Stimulated activated CD4-positive, alpha-beta T cell treated with anti-CD3 and anti-CD28 coated beads, Interleukin-1b, Interleukin-23, amount 100 ng/mL, for 24 hours (primary cell): ENCODE measurements at regions not wholly inside any gene's neighbourhood (a gene's known extent, or its start where the extent isn't known, plus 50 kb on each side); places are given as distances from the start of the nearest gene placed in this dataset.
"Not testable (repeated sequence)": the region's sequence is repeated elsewhere in the genome, so short reads cannot be mapped to it uniquely, and the experiment has no call there.

Source experiments
- DNase-seq, 4 experiments: peaks; one replicate each; pipeline ENCODE4 v3.0.0-alpha.2; 2020; ENCODE audit warnings: low read depth in 4 of 4, low spot score in 1 of 4

DNA sequence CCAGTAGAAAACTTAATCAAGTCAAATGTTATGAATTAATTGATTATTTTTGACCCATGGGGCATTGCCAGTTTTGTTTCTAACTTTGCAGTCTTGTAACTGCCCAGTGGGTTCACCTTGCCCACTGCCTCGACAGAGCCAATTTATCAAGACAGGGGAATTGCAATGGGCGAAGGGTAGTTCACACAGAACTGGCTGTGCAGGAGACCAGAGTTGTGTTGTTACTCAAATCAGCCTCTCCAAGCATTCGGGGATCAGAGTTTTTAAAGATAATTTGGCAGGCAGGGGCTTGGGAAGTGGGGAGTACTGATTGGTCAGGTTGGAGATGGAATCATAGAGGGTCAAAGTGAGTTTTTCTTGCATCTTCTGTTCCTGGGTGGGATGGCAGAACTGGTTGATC is 168.5 kb upstream of the COPS8 start:
- DNase-seq = no peak

DNA sequence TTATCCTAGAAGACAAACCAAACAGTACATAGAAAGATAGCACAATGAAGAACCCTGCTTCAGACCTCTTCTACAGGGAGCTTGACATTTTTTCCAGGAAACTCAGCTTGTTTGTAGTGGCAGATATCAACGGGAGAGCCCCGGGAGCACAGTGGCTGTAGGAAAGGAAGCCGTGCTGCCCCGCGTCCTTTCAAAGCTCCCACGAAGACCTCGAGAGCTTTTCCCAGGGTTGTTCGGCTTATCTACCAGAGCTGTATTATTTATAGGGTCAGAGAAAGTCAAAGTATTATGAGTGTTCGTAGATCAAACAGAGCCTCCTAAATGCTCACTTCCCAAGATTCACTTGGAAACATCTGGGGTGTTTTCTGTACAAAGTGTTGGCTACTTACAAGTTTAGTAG is 167.1 kb upstream of the COPS8 start:
- DNase-seq = no peak

DNA sequence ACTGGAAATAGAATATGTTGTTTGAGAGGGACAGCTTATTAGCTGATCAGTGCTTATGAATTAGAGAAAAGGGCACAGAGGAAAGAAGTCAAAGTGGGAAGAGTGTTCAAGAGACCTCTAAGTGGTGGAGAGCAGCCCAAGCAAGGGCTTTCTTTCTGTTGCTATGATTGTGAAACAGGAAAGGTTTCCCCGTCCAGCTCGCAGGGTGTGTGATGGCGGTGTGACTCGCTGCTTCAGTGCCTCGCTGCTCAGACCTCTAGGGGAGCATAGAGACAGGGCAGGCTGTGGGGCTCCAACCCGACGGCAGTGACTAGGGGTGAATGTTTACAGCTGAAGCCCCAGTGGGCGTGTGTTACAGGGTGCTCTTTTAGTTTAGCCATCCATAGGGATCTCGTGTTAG is 166.5 kb upstream of the COPS8 start:
- DNase-seq = no peak

DNA sequence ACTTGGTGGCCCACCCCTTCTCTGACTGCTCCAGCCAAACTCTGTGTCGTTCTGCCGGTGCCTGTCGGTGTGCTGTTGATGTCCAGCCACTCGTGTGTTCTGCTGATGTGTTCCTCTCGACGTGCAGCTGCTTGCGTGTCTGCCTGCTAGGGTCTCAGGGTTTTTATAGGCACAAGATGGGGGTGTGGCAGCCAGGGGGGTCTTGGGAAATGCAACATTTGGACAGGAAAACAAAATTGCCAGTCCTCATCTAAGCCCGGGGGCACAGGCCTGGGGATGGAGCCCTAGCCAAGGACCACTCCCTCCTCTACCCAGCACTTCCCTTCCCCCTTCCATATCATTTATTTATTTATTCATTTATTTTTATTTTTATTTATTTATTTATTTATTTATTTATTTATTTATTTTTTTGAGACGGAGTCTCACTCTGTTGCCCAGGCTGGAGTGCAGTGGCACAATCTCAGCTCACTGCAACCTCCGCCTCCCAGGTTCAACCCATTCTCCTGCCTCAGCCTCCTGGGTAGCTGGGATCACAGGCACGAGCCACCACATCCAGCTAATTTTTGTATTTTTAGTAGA is 165.8 kb upstream of the COPS8 start:
- DNase-seq = not testable (repeated sequence)

DNA sequence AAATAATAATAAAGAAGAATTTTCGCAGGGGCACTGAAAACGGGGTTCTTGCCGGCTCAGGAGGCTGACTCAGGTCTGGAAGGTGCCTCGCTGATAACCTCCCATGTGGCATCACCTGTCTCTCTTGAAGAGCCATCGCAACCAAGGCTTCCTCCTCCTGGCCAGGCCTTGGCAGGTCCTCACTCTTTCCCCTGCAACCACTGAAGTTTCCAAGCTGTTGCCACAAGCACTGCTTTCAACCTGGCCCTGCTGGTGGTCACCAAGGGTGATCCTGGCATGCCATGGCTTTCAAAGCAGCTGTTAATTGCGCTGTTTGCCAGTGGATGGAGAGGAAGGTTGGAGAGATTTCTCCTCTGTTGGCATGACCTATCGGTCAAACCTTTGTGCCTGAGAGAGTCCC is 163.6 kb upstream of the COPS8 start:
- no peak for DNase-seq

DNA sequence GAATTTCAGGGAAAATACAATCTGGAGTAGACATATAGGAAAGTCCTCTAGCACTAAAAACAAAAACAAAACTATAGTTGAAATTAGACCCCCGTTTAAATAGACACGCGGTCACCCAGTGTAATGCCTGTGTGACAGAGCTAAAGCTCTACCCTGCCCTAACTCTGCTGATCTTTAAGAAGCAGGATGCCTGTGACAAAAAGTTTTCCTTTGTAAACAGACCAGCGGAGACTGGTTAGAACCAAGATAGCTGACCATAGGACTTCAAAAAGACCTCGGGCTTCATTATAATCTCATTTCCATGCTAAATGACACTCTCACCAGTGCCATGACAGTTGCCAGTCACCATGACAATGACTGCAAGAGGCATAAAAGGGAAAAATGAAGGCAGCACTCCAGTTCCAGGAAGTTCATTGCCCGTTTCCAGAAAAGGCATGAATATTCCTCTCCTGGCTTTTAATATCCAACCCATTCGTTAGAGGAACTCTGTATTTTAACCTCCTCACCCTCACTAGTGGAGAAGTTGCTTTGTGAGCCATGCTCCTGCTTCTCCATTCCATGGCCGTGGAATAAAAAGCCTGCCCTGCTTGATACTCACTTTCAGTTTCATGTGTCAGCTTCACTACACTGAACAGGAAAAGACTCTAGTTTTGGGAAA is 157.2 kb upstream of the COPS8 start:
- DNase-seq = no peak

DNA sequence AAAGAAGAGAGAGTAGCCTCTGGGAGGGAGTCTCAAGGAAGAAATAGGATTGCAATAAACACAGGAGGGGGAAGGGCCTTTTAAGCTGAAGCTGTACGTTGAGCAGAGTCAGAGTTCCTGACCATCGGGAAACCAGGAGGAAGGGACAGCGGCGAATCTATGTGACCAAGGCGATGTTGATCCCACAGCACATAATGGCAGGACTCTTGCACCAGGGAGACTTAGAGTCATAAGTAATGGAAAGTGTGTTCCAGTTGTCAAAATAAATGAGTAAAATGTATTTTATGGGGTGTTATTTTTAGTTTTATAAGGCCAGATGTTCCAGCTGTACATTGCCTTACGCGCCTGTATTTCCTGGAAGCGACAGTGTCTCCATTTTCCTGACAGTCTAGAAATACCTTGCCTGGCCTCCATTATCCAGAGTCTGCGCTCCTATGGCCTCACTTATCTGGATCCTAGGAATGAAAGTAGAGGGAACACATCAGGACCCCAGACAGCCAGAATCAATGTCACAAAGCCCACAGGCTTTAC is 152.8 kb upstream of the COPS8 start:
- no peak for DNase-seq

DNA sequence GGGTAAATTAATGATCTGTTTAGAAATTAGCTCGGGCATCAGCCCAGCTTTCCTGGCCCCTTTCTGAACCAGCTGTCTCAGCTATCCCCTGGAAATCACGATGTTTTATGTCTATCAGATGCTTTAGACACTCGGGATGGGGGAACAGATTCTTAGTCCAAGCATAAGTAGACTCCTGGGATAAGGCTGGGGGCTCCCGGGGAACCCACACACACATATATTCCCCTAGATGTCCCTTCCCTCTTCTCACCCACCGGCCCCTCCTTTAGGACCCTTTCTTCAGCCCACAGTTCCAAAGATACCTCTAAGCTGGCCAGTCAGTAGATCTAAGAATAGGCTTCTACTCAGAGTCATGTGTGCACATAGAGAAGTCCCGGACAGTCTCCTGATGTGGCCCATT is 151.5 kb upstream of the COPS8 start:
- no peak for DNase-seq

DNA sequence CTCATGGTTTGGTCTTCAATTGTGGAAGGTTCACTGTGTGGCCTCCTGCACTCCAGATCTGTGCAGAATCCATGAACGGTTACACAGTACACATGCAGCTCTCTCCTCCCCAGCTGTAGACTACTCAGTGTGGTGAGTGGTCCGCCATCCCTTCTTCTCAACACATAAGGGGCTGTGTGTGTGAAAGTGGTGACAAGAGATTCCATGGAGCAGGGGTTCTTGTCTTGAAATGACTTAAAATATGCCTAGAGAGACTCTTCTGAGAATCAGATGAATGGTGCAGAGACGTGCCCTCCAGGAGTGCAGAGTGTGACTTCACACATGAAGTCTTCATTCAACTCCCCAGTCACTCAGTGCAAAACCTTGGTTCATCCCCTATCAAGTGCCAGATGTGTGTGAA is 151.0 kb upstream of the COPS8 start:
- no peak for DNase-seq

DNA sequence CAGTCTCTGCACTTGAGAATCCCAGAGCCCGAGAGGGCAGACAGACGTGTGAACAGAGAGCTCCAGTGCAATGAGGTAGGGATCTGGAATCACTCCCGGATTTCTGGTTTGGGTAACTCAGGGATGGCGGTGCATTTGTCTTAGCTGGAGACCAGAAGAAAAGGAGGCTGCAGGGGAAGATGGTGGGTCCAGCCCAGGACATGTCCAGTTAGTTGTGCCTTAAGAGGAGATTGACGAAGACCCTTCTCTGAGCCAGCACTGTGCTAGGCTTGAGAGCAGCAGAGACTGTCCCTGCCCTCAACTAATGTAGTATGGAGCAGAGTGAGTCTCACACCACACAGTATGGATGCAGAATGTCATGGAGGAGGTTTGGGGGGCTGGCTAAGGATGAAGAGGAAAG is 150.6 kb upstream of the COPS8 start:
- no peak for DNase-seq

DNA sequence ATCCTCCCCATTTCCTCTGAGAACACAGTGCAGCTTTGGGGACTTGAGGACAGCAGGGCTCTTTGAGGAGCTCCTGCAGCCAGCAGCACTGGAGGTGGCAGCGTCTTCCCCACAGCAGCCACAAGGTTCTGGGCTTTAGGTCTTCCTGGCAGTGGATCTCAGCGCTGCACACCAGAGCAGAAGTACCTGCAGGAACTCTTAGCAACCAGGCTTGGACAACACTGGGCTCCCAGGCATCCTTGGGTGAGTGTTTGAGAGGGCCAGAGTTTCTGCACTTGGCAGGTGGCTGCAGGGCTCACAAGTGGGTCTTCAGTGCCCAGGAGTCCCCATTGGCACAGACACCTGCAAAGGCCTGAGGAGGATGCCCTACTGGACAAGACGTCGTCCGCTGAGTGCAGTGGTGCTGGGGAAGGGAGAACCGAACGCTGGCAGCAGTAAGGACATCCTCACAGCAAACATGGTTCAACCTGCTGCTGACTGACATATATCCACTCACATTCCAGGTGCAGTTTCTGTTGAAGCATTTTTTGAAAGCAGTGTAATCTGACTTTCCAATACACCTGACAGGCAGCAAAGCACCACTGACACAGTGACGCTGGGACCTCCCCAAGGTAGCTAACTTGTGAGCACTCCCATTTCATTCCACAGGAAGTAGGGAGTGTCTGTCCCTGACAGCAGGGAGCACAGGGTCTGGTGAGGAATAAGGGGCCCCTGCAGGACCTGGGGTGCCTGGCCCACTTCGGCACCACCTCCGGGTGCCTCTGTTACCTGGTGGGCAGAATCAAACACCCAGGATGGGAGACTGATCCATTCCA is 149.9 kb upstream of the COPS8 start:
- no peak for DNase-seq

DNA sequence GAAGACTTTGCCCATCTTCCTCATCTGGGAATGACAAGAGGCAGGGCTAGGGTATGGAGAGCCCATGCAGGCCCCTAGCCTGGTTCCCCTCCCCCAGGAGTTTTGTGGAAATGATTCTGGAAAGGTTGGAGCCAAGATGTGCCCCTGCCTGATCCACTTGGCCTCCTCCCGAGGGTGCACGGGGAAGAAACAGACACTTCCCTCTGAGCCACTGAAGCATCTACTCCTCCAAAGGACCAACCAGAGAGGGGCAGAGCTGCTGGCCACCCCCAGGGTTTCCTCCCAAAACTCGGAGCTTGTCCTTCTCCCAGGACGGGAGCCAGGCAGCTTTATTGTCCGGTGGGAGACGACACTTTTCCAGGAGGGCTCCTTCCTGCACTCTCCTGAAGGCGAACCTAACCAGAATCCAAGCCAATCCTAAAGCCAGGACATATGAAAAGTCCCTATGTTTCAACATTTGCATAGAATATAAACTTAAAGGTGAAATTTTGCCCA is 149.2 kb upstream of the COPS8 start:
- no peak for DNase-seq

DNA sequence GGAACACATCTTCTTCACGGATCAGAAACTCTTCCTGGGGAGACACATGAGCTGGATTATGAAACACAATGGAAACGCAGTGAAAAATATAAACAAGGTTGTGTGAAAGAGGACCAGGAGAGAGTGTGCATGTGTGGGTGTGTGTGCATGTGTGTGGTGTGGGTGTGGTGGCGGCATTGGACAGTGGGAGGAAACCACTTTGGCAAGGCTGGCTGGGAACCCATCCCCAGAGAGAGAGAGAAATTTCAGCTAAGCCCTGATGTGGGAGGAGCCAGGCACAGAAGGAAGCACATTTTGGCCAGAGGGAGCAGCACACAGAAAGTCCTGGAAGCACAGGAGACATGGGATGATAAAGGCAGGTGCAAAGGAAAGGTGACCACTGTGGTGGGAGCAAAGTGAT is 147.6 kb upstream of the COPS8 start:
- no peak for DNase-seq

DNA sequence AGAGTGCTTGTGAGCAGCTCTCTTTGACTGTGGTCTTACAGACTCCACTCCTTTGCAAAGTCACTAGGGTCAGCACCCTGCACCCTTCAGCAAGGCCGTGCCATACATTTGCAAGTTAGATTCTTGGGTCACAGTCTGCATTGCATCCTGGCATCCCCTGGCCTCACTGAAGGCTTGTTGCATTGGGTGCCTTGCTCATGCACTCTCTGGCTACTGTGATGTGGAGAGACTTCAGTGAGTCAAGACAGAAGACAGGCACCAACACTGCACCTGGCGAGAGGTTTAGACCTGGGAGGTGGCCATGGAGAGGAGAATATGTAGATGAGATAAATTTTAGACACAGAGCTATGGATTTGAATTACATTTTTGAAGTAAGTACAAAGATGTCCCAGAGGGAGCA is 146.4 kb upstream of the COPS8 start:
- no peak for DNase-seq

DNA sequence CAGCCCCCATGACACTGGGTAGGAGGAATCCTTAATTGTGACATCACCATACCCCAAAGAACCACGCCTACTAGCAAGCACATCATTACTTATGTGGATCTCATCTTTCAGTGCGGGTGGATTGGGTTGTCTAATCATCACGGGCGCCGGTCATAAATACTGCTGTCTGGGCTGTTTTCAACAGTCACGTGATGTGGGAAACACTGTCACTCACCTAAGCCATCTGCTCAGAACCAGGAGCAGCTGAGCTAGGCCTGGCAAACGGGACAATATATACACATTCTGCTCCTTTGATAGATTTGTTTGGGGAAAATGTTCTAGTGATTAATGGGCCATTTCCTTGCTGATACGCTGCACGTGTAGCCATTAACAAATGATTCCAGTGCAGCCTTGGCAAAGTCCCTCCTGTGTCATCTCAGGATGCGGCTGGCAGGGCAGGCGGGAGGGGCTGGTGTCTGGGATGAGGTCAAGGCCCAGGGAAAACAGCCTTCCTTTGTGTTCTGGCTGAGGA is 145.9 kb upstream of the COPS8 start:
- no peak for DNase-seq

DNA sequence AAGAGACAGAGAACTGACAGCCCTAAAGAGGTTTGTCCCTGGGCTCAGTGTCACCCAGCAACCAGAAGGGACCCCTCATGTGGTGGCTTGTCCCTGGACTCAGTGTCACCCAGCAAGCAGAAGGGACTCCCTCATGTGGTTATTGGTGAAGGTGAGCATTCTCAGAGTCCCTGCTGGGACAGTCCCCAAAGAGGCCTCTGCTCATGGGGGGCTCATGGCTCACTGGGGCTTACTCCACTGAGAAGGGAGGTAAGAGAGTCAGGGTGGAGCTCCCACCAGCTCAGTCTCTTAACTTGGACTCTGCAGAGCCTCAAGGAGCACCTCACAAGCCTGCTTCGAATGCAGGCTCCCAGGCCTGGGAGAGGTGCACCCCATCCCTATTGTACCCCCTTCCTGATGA is 145.2 kb upstream of the COPS8 start:
- DNase-seq = no peak

DNA sequence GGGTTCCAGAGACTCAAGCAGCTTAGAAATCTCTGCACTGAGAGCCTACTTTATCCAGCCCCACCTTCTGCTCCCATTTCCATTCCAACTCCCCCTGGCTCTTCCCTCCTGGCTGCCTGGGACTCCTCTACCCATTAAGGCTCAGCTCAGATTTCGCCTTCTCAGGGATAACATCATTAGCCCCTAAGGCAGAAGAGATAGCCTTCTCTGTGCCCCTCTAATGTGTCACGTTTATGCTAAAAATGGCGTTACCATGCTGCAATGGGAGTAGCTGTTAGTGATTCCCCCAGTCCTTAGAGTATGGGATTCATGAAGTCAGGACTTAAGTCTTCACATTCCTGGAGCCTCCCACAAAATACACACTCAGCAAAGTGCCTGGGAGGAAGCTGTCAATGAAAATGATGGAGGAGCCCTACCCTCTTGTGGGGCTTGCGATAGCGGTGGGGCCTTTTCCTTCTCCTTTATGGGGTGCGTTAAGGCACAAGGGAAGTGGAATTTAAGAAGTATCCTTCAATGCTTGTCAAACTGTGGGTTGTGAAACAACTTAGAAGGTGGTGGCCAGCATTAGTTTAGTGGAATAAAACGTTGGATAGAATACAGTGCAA is 144.7 kb upstream of the COPS8 start:
- no peak for DNase-seq

DNA sequence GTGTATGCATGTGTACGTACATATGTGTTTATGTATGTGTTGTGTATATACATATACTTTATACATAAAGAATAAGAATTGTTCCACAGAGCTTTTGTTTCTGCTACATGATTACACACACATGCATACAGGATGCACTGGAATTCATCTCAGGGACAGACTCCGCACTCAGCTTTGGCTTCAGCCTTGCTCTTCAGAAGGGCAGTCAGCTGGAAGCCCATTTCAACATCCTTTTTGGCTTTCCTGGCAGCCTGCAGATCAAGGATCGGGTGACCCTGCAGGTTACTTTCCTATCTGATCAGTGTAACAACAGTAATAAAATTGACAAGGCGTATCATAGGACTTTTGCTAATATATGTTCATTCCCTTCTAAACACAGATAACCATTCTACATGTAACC is 144.1 kb upstream of the COPS8 start:
- no peak for DNase-seq

DNA sequence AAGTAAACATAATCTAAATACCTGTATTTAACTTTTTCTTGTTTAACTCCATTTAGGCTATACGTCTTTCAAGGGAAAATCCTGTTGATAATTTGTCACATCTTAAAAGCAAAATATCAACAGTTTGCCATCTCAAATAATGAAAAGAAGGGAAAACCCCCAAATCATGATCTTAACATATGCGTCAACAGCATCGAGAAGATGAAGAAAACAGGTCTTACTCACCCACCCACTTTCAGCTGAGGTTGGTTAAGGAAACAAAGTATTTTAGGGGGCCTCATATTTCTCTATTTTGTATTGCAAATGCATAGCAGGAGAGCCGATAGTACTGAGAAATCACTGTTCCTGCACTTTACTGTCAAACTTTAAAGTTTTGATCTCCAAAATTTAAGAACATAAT is 143.1 kb upstream of the COPS8 start:
- no peak for DNase-seq

DNA sequence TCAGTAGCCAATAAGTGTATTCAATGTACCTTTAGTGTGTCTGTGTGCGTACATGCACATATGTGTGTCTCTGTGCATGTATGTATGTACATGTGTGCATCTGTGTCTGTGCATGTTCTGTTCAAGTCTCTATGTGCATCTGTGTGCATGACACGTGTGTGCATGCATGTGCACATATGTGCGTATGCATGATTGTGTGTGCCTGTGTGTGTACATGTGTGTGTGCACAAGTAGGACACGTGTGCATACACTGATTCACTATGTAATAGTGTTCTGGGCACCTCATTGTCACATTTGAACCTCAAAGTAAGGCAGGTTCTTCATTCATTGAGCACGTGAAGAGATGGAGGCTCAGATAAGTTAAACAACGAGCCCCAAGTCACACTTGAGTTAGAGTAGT is 142.6 kb upstream of the COPS8 start:
- DNase-seq = no peak

DNA sequence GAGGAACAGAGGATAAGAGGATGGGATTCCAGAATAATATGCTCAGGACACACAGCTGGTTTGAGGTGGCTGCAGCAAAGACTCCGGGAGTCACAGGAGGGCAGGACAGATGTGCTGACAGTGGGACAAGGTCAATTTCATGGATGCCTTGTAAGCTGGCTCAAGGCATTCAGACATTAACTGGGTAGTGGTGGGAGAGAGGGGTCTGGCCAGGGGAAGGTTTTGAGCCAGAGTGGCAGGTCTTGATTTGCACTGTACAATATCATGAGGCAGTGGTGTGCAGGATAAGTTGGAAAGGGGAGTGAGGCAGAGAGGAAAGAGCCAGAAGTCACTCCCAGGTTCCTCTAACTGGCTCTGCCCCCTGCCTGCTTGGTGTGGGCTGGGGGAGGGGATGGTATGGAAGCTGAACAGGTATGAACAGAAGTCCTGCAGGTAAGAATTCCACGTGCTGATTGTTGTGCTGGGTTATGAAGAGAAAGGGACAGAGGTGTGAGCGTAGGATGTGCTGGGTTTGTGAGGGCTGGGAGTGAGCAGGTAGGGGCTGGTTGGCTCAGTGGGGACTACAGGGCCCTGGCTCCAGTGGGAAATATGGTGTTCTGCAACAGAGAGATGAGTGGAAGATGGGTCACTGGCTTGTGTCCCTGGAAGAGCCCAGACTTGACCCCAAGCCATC is 141.7 kb upstream of the COPS8 start:
- no peak for DNase-seq
